C4-2B (cell line): ENCODE measurements at regions not wholly inside any gene's neighbourhood (a gene's known extent, or its start where the extent isn't known, plus 50 kb on each side); places are given as distances from the start of the nearest gene placed in this dataset.

Experiments
- H3K27ac ChIP-seq: fragments of 450-650 bp; 2 replicates; pipeline ENCODE4 v1.5.1; 2017
- CTCF ChIP-seq: fragments of 450-650 bp; conservative IDR thresholded peaks from 2 replicates; pipeline ENCODE4 v1.5.1; 2017; ENCODE audit warnings: mild to moderate bottlenecking
- ZFX ChIP-seq: fragments of 450-650 bp; IDR thresholded peaks from 2 replicates; pipeline ENCODE4 v1.6.1; 2017

DNA sequence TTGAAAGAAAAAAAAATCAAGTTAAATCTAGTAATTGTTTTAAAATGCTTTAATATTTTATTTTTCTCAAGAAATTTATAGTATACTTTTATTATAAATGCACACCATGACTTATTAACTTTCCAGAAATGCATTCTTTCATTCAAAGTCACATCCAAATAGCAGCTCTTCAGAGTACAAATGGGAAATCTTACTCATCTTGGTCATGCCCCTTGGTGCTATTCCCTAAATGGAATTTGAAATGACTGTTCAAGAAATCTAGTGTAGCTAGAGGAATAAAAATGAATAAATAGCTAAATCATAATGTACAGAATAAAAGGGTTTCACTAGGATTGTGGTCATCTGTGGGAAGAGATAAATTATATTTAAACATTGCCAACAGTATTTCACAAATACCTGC is 1139.7 kb downstream of the PCDH18 start:
- no peak for TF ChIP-seq CTCF
- no peak for TF ChIP-seq ZFX
- no peak overlapping the region for H3K27ac ChIP-seq

- H3K27ac ChIP-seq = no peak overlapping the region
- no peak for TF ChIP-seq CTCF
Observed at GRCh38 chr4:136390824-136391223, 1141.5 kb downstream of the PCDH18 start.

GRCh38 chr4:136383082-136383481 is 1149.2 kb downstream of the PCDH18 start:
- TF ChIP-seq ZFX (no peak), CTCF (no peak)
- H3K27ac ChIP-seq = no peak overlapping the region

DNA sequence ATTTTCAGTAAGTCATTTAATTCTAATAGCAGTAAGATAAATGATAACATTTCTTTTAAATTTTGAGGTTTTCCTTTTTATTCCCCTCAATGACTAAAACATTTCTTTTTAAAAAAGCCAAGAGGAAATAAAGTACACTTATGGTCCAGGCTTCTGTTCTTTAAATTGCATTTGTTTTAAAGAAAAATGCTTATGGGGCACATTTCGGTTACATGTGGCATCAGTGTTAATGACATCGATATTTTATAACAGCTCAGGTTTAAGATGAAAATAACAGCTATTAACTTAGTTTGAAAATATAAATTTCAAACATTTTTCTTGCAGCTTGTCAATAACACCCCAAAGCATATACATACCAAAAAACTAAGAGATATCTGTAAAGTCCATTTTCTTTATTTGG is 1161.1 kb downstream of the PCDH18 start:
- TF ChIP-seq CTCF (no peak), ZFX (no peak)

DNA sequence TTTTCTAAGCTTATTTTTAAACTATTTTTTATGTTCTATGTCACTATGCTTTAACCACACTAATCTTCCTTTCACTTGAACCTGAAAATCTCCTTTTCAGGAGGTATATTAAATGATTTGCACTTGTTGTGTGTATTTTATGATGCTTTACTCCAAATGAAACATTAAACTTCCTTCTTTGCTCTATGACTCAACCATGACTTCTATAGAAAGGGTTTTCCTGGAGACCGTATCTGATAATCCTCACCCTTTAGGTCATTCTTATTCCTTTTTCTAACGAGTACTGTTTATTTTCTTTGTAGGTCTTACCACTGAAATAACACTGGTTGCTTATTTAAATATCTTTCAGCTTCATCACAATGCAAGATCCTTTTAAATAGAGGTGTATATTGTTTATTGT is 1163.2 kb downstream of the PCDH18 start:
- no peak overlapping the region for H3K27ac ChIP-seq
- no peak for TF ChIP-seq CTCF
- no peak for TF ChIP-seq ZFX

More for the DNA sequence above, 1161.1 kb downstream of the PCDH18 start:
- H3K27ac ChIP-seq = no peak overlapping the region

- TF ChIP-seq CTCF (no peak), ZFX (no peak)
- H3K27ac ChIP-seq = no peak overlapping the region
Observed at GRCh38 chr4:136357556-136357955, 1174.7 kb downstream of the PCDH18 start.

DNA sequence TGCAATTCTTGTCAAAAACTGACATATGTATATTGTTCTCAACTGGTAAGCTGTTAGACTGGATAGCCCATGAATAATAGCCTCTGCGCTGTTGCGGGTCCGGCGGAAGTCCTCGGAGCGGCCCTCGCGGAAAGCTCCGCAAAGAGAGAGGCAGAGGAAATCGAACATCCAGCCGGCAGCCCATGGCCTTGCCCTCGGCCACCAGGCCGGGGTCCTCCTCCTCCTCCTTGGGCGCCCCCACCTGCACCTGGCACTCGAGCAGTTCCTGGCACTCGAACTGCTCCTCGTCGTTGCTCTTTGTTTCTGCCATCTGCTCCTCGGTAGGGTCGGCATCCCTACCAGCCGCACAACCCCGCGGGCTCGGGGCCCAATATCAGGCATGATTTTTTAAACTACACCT is 1176.3 kb downstream of the PCDH18 start:
- TF ChIP-seq CTCF = no peak
- no peak for TF ChIP-seq ZFX
- H3K27ac ChIP-seq = no peak overlapping the region
